Loucy (cell line): ENCODE measurements at regions not wholly inside any gene's neighbourhood (a gene's known extent, or its start where the extent isn't known, plus 50 kb on each side); places are given as distances from the start of the nearest gene placed in this dataset.

ENCODE experiments used
- EZH2phosphoT487 ChIP-seq: fragments of 200-600 bp; IDR thresholded peaks from 2 replicates; pipeline ENCODE4 v1.6.1; 2018; ENCODE audit warnings: antibody characterized with exemption, mild to moderate bottlenecking, moderate library complexity, borderline replicate concordance
- TF ChIP-seq, protein P1 (sequence below): fragments of 200-600 bp; sonication (generic); conservative IDR thresholded peaks from 2 replicates; pipeline ENCODE4 v1.5.1; 2014; ENCODE audit warnings: mild to moderate bottlenecking, antibody characterized with exemption, low read length

DNA sequence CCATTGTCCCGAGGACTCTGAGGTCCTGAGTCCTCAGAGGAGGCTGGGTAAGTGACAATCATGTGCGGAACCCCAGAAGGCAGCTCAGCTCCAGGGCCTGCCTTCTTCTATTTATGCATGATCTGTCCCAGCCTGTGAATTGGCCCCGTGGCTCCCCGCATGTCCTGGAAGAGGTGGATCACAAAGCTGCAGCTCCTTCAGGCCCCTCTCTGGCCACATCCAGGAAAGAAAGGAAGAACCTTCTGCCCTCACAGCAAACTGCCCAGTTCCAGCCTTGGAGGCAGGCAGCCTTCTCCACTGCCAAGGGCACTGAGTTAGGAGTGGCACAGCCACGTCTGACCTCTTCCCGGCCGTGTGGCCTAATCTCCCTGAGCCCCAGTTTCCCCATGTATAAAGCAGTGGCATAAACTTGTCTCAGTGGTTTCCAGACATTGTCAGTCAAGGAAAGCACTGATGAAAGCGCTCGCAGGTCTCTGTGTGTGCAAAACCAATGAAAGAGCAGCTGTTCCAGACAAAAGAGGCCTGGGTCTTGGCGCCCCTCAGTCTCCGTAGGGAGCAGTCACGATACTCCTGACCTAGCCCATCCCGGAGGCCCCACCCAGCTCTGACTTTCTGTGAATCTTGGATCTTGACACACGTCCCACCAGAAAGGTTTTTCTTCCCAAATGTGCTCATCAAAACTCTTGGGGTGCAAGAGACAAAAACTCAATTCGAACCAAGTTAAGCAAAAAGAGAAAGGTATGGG lies 497.3 kb downstream of the SHQ1 start:
- TF ChIP-seq, protein P1, sequence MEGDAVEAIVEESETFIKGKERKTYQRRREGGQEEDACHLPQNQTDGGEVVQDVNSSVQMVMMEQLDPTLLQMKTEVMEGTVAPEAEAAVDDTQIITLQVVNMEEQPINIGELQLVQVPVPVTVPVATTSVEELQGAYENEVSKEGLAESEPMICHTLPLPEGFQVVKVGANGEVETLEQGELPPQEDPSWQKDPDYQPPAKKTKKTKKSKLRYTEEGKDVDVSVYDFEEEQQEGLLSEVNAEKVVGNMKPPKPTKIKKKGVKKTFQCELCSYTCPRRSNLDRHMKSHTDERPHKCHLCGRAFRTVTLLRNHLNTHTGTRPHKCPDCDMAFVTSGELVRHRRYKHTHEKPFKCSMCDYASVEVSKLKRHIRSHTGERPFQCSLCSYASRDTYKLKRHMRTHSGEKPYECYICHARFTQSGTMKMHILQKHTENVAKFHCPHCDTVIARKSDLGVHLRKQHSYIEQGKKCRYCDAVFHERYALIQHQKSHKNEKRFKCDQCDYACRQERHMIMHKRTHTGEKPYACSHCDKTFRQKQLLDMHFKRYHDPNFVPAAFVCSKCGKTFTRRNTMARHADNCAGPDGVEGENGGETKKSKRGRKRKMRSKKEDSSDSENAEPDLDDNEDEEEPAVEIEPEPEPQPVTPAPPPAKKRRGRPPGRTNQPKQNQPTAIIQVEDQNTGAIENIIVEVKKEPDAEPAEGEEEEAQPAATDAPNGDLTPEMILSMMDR, result no peak
- TF ChIP-seq EZH2phosphoT487, result no peak
